OCI-LY7 (cell line): ENCODE measurements at regions not wholly inside any gene's neighbourhood (a gene's known extent, or its start where the extent isn't known, plus 50 kb on each side); places are given as distances from the start of the nearest gene placed in this dataset.

Experiments
- EZH2phosphoT487 ChIP-seq: fragments of 200-600 bp; sonication (generic); IDR thresholded peaks from 2 replicates; pipeline ENCODE4 v1.6.1; 2018; ENCODE audit warnings: low read depth, borderline replicate concordance, mild to moderate bottlenecking, mixed run types, antibody characterized with exemption, low read length, moderate library complexity, mixed read lengths
- TF ChIP-seq, protein P1 (sequence below): fragments of 200-600 bp; sonication (generic); conservative IDR thresholded peaks from 2 replicates; pipeline ENCODE4 v1.5.1; 2014; ENCODE audit warnings: mild to moderate bottlenecking, antibody characterized with exemption, low read length, moderate library complexity, mixed read lengths

DNA sequence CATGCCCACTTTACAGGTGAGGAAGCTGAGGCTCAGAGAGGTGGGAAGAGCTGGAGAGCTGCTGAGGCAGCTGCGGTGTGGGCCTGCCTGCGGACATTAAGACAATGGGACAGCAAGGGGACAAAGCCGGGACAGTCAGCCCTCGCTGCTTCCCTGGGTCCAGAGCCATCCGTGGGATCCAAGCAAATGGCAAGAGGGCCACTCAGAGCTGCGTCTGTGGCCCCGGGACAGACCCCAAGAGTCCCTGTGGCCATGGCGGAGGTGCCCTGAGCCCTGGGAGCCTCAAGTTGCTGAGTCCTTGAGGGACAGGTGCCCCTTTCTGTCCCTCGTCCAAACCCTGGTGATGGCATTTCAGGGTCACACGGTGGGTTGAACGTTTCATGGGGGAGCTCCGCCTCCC, 191.9 kb downstream of the OLFM1 start:
- TF ChIP-seq, protein P1, sequence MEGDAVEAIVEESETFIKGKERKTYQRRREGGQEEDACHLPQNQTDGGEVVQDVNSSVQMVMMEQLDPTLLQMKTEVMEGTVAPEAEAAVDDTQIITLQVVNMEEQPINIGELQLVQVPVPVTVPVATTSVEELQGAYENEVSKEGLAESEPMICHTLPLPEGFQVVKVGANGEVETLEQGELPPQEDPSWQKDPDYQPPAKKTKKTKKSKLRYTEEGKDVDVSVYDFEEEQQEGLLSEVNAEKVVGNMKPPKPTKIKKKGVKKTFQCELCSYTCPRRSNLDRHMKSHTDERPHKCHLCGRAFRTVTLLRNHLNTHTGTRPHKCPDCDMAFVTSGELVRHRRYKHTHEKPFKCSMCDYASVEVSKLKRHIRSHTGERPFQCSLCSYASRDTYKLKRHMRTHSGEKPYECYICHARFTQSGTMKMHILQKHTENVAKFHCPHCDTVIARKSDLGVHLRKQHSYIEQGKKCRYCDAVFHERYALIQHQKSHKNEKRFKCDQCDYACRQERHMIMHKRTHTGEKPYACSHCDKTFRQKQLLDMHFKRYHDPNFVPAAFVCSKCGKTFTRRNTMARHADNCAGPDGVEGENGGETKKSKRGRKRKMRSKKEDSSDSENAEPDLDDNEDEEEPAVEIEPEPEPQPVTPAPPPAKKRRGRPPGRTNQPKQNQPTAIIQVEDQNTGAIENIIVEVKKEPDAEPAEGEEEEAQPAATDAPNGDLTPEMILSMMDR, result no peak
- no peak for TF ChIP-seq EZH2phosphoT487
